T follicular helper cell (primary cell): ENCODE measurements at regions not wholly inside any gene's neighbourhood (a gene's known extent, or its start where the extent isn't known, plus 50 kb on each side); places are given as distances from the start of the nearest gene placed in this dataset.

Experiments
- DNase-seq: peaks from one replicate; pipeline ENCODE4 v3.0.0-alpha.2; 2020; ENCODE audit warnings: low read depth

DNA sequence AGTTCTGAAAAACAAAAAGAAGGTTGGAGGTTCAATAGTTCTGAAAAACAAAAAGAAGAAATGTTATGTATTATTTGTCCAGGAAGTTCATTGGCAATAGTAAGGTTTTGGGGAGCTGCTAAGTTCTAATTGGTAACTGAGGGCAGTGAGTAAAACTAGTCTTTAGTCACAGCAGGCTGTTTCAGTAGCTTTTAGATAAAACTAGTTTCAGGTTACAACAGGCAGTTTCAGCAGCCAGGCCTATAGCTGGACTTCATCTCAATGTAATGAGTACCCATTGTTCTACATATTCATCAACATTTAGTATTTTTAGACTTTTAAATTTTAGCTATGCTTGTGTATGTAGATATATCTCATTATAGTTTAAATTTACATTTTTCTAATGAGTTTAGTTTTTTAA, 639.3 kb downstream of the TOX3 start:
- no peak for DNase-seq

DNA sequence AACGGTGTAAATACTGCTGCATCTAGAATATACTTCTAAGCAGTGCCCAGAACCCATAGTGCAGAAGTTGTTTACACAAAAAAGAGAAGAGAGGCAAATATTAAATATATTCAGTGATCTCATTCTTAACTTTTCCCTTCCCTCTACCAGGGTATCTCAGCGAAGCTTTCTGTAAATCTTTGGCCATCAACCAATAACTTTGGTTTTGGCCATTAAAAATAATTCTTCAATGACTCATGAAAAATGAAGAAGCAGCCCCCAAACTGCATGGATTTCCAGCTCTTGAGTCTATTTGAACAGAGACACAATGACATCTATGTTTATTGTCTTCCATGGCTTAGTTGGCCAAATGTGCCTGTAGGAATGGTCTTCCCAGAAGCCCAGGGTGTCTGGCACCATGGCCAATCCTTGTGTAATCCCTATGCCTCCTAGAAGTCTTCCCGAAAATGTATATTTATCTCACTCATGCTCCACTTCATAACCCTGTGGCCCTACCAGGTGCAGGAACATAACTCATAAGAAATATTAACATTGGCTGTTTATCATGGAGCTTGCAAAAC, 646.6 kb downstream of the TOX3 start:
- DNase-seq, result no peak

DNA sequence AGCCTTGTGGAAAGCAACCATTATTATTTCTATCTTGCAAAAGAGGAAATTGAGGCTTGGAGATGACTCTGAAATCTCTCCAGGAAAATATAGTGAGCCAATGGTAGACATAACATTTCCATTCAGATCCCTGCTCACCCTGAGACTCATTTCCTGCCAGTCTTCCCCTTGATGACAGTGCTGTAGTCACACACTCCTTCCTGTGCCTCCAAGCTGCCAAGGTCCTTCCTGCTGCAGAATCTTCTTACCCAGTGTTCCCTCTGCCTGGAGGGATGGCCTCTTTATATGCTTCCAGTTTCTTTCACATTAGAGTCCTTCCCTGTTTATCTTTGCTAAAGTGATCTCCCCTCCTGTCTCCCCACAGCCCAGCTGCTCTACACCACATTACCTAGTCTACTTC, 648.1 kb downstream of the TOX3 start:
- no peak for DNase-seq

DNA sequence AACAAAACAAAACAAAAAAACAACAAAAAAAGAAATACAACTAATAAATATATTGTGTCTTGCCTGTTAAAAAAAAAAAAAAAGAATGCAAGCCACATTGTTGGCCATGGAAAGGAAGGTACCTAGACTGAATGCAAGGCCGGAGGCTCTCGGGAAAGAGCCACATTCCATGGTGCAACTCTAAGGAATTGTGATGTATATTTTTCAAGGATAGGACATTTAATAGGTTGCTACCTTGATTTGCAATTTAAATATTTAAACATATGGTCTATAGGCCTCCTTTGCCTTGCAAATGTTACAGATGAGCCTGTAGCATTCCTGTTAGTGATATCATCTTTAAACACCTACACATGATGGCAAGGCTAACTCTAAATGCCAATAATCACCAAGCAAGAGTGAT, 650.9 kb downstream of the TOX3 start:
- DNase-seq, result no peak

DNA sequence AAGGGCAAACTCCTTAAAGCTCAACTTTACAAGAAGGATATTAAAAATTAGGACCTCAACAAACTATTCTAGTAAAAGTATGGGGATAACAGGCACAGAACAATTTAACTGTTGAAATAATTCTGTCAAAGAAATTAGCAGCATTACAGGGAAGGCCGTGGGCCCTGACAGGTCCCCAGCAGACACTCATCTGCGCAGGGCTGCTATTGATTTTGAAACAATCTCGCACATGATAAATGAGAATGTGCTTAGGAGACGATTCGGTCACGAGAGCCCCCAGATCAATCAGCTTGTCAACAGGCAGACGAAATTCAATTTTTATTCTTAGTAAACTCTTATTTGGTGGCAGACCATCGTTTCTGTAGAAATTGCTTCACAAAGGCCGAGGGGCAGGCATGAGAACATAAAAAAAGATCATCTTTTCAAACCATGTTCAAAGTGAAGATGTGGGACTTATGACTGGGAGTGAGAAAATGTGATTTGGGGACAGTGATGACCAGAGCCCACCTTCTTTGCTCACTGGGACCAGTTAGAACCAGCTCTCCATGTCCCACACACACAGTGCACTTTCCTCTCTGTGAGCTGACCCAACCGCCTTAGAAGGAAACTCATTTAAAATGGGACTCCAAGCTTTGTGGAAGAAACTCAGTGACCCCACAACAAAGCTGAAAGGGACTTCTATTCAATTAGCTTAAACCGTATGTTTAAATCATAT, 654.5 kb downstream of the TOX3 start:
- DNase-seq, result no peak

DNA sequence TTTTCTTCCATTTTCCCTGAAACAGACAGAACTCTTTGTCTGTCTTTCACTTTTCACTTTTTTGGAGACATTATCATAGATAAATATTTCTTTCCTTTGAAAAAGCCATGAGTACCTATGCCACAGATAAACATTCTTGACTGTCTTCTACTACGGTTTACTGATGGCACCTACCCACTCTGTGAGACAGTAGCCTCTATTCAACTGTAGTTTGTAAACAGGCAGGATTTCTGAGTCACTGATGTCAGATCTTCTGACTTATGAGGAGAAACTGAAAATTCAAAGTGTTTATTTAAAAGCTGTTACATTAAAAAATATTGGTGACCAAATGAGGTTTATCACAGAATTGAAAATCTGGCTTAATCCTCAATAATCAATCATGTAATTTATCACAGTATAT, 658.4 kb downstream of the TOX3 start:
- no peak for DNase-seq

DNA sequence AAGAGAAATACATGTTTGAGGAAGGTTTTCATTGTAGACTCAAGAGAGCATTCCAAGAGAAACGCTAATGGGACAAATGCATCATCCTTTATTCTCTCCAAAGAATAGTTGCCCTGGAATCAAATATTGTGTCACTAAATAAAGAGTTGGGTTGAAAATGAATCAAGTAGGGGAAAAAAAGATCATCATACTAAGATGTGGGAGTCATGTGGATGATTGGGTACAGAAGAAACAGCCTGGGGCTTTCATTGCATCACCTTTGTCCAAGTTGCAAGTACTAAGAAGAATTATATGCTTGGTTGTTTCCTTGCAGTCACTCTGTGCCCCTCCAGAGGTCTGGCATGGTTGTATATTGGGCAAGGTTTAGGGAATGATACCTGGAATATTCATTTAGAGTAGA, 658.9 kb downstream of the TOX3 start:
- no peak for DNase-seq

DNA sequence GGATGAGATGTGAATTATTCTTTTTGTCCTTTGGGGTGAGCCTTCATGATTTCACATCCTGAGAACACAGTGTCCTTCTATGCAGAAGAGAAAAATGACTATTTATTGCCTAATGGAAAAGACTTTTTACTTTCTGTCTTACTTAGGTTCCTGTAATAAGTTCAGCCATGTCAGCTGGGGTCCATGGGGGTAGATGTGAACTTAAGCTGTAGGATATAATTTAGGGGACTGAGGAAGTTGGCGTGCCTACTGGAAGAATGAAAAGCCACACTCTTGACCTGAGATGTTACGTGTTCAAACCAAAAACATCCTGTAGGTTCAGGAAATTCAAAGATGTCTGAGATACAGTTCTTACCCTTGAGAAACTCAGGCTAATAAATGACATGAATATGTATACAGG, 660.5 kb downstream of the TOX3 start:
- no peak for DNase-seq

DNA sequence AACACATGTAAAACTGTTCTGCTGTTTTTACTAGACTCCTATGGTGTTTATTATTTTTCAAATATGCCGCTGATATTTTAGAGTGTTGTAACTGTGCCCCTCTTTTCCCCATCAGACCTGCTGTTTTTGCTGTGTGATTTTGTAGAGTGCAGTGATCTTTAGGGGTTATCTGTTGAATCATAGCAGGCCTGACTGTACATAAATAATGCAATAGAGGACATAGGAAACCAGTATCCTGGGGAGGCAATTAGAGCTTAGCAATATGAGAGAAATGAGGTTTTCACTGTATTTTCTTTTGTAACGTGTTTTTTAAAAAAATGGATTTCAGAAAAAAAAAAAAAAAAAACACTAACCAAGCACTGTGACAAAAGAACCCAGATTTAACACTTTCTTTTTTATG, 662.2 kb downstream of the TOX3 start:
- DNase-seq, result no peak

DNA sequence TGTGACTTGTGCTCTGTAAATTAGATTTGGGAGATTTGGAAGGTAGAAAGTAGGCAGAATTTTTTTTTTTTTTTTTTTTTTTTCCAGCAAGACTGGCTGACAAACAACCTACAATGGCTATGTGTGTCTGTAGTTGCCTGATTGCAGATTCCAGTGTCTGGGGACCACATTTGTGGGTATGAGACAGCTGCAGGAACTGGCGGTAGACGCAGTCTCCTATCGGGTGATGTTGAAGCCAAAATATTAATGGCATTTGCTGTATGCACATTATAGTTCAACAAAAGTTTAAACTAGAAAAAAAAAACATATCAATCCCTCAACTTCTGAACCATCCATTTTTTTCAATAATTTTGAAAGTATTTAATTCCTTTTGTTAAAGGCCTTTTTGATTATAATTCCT, 665.2 kb downstream of the TOX3 start:
- DNase-seq, result no peak

DNA sequence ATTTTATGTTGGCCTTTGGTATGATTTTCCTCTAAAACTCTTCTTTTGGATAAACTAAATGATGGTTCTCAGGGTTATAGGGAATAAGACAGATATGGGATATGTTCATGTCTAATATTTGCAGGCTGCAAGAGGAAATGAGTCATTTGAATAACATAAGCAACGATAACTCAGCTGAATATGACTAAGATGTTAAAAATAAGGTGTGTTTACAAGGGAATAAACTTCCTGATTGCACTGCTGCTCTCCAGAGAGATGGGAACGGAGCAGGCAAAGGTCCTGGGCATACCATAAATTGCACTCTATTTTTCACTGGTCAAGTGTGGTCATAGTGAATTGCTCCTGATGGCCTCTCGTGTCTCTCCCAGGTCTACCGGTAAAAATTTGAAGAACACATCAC, 666.2 kb downstream of the TOX3 start:
- DNase-seq, result no peak

DNA sequence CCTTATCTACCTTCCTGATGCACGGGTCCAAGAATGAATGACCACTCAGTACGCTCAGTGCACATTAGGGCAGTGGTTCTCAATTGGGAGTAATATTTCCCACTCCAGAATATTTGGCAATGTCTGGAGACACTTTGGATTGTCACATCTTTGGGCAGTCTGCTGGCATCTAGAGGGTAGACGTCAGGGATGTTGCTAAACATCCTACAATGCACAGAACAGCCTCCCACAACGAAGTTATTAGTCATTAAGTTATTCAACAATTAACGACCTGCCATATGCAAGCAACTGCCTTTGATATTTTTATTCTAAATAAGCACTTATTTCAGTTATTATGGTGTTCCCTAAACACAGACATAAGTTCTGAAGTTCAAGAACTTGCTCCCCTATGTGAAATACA, 669.3 kb downstream of the TOX3 start:
- no peak for DNase-seq

DNA sequence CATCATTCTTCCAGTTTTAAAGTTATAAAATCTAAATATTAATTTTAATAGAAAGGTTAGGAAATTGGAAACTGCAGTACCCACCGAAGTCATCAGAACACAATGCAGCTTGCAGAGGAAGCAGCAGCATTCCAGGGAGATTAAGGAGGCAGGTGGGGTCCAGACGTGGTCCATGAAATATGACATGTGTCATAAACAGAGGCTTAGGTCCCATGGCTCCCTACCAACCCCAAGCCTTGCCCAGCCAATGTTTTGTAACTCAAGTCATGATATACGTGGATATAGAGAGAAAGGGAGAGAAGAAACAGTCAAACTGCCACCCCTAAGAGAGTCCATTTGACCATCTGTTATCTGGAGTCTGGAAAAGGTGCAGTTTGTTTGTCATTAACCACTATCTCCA, 670.0 kb downstream of the TOX3 start:
- DNase-seq, result no peak

DNA sequence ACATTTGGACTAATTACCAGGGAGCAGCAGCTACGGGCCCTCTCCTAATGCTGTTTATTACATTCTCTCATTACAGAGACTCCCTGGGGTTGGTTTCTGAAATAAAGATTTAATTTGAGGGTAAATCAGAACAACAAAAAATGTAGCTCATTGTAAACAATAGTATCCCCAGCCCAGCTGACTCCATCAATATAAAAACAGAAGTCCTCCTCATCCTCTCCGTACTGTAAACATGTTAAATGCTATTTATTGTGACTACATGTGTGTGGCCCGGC, 670.4 kb downstream of the TOX3 start:
- DNase-seq, result no peak

DNA sequence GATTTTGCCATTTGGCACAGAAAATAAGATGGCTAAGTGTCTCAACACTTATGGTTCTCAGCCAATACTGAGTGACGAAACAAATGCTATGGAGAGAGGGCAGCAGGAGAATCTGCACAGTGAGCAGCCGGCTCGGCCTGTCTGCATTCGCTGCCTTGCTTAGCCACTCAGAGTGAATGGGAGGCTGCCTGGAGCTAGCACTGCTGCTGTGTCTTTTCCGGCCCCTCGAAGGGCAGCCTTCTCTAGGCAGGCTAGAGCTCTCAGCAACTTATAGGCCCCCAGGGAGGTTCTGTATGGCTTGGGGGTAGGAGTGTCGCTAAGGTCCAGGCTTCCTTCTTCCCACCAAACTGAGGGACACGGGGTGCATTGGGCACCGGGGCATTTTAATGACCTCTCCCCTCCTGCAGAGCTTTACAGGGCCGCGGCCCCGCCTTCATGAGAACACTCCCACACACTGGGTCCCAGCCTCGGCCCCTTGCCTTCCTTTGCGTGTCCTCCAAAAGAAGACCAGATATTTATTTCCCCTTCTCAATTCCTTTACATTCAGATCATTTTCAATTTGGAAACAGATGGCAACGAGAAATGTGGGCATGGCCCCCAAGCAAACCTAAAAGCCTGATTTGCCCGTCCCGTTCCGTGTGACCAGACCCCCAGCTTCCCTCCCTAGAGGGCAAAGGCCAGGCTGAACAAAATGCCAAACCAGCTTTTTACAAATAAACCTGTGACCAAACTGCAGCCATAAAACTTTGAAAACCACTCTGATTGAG, 670.9 kb downstream of the TOX3 start:
- no peak for DNase-seq

DNA sequence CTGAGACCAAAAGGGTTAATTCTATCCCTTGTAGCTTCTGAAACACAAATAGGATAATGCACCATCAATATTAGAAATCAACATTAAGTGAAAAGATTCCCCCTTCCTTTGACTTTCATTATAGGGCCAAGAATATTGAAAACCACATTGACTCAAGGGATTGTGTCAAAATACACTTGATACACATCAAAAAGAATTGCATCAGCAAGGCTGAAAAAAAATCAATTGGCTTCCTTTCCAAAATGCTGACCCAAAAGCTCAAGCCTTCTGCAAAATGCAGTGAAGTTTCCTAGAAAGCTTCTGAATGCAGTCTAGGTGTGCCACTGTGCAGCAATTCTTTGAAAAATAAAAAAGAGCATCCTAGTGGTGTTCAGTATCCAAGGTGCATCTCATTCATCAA, 674.4 kb downstream of the TOX3 start:
- no peak for DNase-seq

DNA sequence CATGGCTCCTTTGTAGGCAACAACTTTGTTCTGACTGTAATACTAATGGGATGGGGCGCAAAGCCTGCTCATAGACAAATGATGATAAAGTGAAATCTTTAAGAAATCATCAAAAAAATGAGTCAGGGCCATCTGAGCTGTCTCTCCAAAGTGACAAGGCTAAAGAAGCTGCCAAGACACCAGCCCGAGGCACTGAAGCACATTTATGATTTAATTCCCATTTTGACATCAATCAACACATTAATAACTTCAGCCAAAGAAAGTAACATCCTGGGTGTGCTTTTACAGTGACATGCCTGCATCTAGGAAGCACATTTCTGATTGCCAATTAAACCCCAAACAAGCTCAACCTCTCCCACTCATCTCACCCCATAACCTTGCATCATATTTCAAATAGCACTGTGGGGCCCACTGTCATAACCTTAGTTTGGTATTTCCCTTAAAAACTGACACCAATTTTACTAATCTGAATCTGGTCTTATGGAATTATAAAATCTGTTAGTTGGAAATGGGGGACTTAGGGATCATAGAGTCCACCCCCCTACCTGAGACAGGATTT, 676.6 kb downstream of the TOX3 start:
- DNase-seq, result no peak

DNA sequence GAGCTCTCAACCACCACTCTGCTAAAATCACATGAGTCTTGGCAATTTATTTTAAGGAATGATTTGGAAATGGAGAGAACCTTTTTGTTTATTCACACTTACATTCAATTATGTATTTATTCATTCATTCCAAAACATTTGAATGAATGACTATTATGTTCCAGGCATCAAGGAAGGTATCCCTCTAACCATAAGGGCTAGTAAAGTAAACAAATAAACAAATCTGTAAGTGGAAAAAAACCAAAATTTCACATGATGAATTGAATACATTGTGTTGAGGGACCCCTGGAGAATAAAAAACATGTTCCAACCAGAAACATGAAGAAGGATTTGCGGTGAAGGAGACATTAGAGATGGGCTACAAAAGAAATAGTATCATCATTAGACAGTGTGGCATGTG, 677.8 kb downstream of the TOX3 start:
- DNase-seq, result no peak

DNA sequence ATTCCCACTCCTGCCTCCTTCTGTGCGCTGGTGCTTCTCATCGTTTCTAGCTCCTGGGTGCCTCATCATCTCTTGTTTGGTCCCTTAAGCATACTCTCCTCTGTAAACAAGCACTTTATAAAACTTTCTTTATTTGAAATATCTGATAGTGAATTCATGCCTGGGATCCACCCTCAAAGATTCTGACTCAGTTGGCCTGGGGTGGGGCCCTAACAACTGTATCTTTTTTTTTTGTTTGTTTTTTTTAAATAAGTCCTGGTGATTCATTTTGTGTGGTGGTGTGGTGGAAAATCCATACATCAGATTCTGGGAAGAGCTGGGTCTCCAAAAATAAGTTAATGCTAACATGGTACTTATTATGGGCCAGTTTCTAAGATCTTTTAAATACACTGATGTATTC, 678.3 kb downstream of the TOX3 start:
- no peak for DNase-seq

DNA sequence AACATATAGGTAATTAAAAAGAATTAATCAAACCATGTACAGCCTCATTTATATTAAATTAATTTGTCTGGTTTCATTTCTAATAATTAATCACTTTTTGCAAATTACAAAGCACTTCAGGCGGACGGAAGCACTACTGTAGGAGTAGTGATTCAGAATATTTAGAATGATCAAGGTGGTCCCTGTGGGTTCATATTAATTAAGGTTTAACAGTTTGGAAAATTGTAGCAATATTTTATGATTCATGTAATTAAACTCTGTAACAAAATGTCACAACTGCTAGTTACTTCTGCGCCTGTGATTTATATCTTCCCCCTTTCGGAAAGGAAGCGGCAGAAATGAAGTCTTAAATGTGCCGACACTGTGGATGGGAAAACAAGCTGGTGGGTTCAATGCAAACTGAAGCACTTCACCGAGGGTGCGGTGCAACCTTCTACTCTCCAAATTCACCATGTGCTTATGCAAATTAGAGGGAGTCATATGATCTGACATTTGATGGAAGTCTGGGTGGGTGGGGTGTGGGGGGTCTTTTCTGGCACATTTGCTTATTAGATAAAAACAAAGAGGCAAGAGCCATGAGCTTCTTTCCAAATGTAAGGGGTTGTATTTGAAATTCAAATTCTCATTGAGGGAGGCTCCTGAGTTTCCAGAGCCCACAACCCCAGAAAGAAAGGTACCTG, 679.4 kb downstream of the TOX3 start:
- DNase-seq, result no peak

DNA sequence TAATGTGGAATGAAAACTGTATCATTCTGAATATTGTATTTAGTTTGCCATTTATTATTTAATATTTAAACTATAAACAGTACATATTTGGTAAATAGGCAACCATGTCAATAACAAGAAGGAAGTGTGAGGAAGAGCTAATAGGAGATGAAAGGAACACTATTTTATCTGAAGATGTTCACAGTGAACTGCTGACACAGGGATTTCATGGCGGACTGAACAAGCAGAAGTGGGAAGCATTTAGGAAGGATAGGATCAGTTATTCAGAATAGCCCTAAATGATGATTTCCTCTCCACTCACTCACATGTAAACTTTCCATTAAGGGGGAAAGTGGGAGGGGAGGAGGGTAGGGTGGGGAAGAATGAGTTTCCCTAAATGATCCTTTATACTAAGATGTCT, 682.4 kb downstream of the TOX3 start:
- no peak for DNase-seq

DNA sequence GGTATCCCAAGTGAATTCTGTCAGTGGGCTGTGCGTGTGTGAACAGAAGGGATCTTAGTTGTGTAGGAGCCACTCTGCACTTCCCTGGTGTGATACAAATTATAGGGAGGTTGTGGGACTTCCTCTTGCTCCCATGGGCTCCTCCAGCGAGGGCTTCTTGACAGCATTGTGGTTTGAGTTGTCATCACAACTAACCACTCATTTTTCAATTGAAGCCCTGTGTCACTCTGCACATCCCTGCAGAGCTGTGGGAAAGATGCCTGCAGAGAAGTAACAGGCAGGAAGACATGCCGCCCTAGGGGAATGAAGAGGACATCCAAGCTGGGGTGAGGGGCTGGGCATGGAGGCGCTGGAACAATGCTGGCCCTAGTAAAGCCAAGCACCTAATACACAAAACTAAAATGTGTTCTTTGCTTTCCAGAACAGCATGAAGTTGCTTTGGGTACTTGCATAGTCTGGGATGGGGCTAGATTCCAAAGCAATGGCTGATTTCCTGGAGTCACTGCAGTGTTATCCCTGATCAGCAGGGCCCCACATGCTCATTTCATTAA, 692.5 kb downstream of the TOX3 start:
- no peak for DNase-seq

DNA sequence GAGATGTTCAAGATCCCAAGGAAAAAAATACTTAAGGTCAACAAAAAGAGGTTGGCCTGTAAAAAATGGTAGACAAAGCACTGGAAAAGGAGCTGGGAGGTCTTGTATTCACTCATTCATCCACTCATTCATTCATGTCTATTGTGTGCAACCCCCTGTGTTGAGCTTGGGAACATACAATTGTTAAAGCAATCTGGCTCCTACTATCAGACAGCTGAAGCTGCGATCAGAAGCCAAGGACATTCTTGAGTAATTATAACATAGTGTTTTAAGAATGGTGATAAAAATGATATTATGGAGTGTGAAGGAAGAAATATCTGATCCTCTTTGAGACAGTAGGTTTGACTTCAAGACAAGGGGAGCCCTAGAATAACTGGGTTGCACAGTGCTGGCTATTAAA, 693.4 kb downstream of the TOX3 start:
- no peak for DNase-seq
